ENCODE measurements at regions not wholly inside any gene's neighbourhood (a gene's known extent, or its start where the extent isn't known, plus 50 kb on each side); places are given as distances from the start of the nearest gene placed in this dataset.

- Histone ChIP-seq H3K27me3 (ENCODE audit: control insufficient read depth, extremely low read depth, insufficient read depth, low read length) (no peaks in the 10 kb centered on the region), H3K4me2 (ENCODE audit: control insufficient read depth, extremely low read depth, insufficient read depth, low read depth, low read length) (no peak overlapping the region)
- no peak for FAIRE-seq
These were observed 50.4 kb upstream of the LCLAT1 start for GRCh38 chr2:30396436-30397232.

More at GRCh38 chr2:30396436-30397232, 50.4 kb upstream of the LCLAT1 start:
- no peaks in the 10 kb centered on the region for H3K36me3 ChIP-seq (ENCODE audit: control insufficient read depth in 2 of 2, extremely low read depth in 1 of 2, insufficient read depth in 2 of 2, low read length in 2 of 2)
- dilution Hi-C loops (cut with MboI; ENCODE audit: extremely low pct_ligation_motif_present, low sequenced_read_pairs): no loop called here
- no peaks in the 10 kb centered on the region for H3K9me3 ChIP-seq (ENCODE audit: control insufficient read depth, low read depth, low read length)
- no peaks in the 10 kb centered on the region for H3K79me2 ChIP-seq (ENCODE audit: control insufficient read depth, insufficient read depth, low read length)
- H3K9ac ChIP-seq (ENCODE audit: control insufficient read depth, extremely low read depth, insufficient read depth, low read length): no peak overlapping the region
- H3K4me1 ChIP-seq (ENCODE audit: control insufficient read depth, extremely low read depth, insufficient read depth, low read length): peaks cover 5% of the 10 kb centered on the region
- no peaks in the 10 kb centered on the region for H4K20me1 ChIP-seq (ENCODE audit: control insufficient read depth, extremely low read depth, insufficient read depth, low read length)
- no peaks in the 10 kb centered on the region for H3K9me1 ChIP-seq (ENCODE audit: control insufficient read depth, extremely low read depth, insufficient read depth, low read length)
- no peak overlapping the region for H3K27ac ChIP-seq (ENCODE audit: control insufficient read depth, insufficient read depth, low read length)
- H2AFZ ChIP-seq (ENCODE audit: control insufficient read depth, low read length): no peak overlapping the region
- no peak for DNase-seq (ENCODE audit: low read depth, low spot score)
- H3K4me3 ChIP-seq (ENCODE audit: control insufficient read depth in 2 of 3, extremely low read depth in 1 of 3, insufficient read depth in 2 of 3, low read depth in 1 of 3, low read length in 3 of 3): no peak overlapping the region
- no peak for TF ChIP-seq EZH2 (IDR thresholded peaks at IDR 0.05; ENCODE audit: low read length)
- TF ChIP-seq CTCF (optimal IDR thresholded peaks at IDR 0.05 in 1 of 3, IDR thresholded peaks at IDR 0.05 in 1 of 3, conservative IDR thresholded peaks at IDR 0.05 in 1 of 3; ENCODE audit: extremely low read depth in 1 of 3, insufficient read depth in 2 of 3, low read length in 3 of 3): no peak

All from keratinocyte (primary cell).